KOPT-K1 (cell line): ENCODE measurements at regions not wholly inside any gene's neighbourhood (a gene's known extent, or its start where the extent isn't known, plus 50 kb on each side); places are given as distances from the start of the nearest gene placed in this dataset.
"Not testable (repeated sequence)": the region's sequence is repeated elsewhere in the genome, so short reads cannot be mapped to it uniquely, and the experiment has no call there.

ENCODE experiments used
- H3K27ac ChIP-seq: fragments of 200-600 bp; sonication (generic); 2 replicates; pipeline ENCODE4 v1.5.1; 2016; ENCODE audit warnings: antibody characterized with exemption, mild to moderate bottlenecking, low read depth, low read length; ENCODE audit not compliant: poor library complexity, severe bottlenecking
- H3K36me3 ChIP-seq: fragments of 200-600 bp; sonication (generic); 2 replicates; pipeline ENCODE4 v1.5.1; 2017; ENCODE audit warnings: antibody characterized with exemption, mild to moderate bottlenecking, low read length, moderate library complexity; ENCODE audit not compliant: insufficient read depth
- H3K9me3 ChIP-seq: fragments of 200-600 bp; sonication (generic); 2 replicates; pipeline ENCODE4 v1.5.1; 2017; ENCODE audit warnings: antibody characterized with exemption, low read length, mild to moderate bottlenecking; ENCODE audit not compliant: insufficient read depth, poor library complexity, severe bottlenecking

DNA sequence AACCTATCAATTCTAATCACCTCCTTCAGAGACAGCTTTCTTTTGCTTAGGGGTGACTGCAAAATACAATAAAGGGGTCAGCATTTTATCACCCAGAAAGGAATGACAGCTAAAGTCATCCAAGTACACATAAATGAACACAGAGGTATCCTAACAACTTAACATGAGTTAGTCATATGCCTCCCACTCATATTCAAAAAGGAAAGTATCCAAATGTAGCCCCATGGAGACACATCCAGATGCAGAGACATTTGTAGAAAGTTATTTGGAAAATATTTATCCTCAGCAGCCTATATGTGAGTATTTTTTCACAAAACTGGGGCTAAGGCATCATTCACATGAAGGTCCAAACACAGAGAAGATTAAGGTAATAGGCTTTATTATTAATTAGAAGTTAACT, 1579.7 kb upstream of the SLC39A10 start:
- Histone ChIP-seq H3K36me3 (no peaks in the 10 kb centered on the region), H3K27ac (no peak overlapping the region), H3K9me3 (no peaks in the 10 kb centered on the region)

DNA sequence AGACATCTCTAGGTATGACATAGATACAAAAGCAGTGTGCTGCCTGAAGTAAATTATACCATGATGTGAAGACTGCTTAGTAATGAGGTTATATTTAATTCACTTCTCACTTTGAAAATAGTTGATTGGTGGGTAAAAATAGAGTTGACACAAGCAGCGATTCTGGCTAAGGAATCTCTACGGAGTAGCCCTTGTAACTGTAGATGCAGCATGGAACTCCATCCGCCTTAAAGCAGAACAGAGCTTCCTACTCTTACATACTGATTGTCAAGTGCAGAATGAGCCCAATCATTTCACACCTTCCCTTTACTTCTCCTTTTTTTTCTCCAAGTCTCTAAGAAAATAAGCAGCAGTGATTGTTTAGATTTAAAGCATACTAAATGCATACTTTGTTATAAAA, 1594.6 kb upstream of the SLC39A10 start:
- H3K9me3 ChIP-seq: peaks cover 5% of the 10 kb centered on the region

DNA sequence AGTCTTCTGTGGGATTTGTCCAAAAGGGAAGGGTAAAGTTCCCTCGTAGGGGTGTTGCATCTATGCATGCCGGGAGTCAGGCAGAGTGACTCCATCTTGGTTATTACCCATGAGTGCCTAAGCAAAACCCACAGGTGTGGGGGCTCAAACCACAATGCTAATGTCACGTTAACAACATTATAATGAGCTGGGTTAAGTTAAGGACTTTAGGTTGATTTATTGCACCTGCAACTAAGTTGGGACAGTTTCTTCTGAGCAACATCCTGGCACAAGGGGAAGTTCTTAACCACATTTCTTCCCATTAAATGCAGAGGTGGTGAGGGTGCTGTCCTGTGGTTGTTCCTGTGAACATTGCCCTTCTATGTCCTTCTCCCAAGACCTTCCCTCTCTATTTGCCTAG, 1596.8 kb upstream of the SLC39A10 start:
- no peak overlapping the region for H3K27ac ChIP-seq
- no peaks in the 10 kb centered on the region for H3K36me3 ChIP-seq
- peaks cover 5% of the 10 kb centered on the region for H3K9me3 ChIP-seq

More for the DNA sequence above, 1594.6 kb upstream of the SLC39A10 start:
- H3K27ac ChIP-seq: no peak overlapping the region
- no peaks in the 10 kb centered on the region for H3K36me3 ChIP-seq

DNA sequence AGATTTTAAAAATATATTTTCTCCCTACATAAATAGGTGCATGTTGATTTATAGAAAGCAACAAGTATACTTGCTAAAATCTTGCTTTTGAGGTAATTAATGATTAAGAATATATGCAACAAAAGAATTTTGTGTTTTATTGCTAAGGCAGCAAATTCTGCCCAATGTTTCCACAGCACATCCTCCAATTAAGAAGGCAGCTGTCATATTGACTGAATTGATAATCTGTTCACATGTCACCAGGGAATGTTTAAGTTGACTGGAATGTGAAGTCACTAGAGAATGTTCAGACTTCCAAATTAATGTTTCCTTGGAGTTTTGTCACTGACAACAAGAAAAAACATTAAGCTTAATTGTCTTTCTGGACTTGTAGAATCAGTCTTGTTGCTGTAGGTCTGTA, 1602.7 kb upstream of the SLC39A10 start:
- H3K27ac ChIP-seq: no peak overlapping the region

DNA sequence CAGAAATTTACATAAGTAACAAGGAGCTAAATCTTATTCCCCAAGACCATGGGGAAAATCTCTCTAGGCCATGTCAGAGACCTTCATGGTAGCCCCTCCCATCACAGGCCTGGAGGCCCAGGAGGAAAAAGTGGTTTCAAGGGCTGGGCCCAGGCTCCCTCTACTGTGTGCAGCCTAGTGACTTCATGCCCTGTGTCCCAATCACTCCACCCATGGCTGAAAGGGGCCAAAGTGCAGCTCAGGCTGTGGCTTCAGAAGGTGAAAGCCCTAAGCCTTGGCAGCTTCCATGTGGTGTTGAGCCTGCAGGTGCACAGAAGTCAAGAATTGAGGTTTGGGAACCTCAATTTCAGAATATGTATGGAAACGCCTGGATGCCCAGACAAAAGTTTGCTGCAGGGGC, 1612.7 kb upstream of the SLC39A10 start:
- Histone ChIP-seq H3K27ac (no peak overlapping the region), H3K9me3 (no peaks in the 10 kb centered on the region), H3K36me3 (no peaks in the 10 kb centered on the region)

More for the DNA sequence above, 1602.7 kb upstream of the SLC39A10 start:
- no peaks in the 10 kb centered on the region for H3K9me3 ChIP-seq
- no peaks in the 10 kb centered on the region for H3K36me3 ChIP-seq

DNA sequence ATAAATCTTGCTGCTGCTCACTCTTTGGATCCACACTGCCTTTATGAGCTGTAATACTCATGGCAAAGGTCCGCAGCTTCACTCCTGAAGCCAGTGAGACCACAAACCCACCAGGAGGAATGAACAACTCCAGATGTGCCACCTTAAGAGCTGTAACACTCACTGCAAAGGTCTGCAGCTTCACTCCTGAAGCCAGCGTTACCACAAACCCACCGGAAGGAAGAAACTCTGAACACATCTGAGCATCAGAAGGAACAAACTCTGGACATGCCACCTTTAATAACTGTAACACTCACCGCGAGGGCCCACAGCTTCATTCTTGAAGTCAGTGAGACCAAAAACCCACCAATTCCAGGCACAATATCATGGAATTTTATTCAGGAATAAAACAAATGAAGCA, 1635.9 kb upstream of the SLC39A10 start:
- H3K9me3 ChIP-seq, H3K27ac ChIP-seq, H3K36me3 ChIP-seq: not testable (repeated sequence)

DNA sequence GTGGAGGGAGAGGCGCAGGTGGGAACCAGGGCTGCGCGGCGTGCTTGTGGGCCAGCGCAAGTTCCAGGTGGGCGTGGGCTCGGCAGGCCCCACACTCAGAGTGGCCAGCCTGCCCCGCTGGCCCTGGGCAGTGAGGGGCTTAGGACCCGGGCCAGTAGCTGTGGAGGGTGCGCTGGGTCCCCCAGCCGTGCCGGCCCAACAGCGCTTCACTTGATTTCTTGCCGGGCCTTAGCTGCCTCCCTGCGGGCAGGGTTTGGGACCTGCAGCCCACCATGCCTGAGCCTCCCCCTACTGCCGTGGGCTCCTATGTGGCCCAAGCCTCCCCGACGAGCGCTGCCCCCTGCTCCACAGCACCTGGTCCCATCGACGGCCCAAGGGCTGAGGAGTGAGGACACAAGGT, 1636.9 kb upstream of the SLC39A10 start:
- no peaks in the 10 kb centered on the region for H3K9me3 ChIP-seq
- no peak overlapping the region for H3K27ac ChIP-seq
- no peaks in the 10 kb centered on the region for H3K36me3 ChIP-seq

DNA sequence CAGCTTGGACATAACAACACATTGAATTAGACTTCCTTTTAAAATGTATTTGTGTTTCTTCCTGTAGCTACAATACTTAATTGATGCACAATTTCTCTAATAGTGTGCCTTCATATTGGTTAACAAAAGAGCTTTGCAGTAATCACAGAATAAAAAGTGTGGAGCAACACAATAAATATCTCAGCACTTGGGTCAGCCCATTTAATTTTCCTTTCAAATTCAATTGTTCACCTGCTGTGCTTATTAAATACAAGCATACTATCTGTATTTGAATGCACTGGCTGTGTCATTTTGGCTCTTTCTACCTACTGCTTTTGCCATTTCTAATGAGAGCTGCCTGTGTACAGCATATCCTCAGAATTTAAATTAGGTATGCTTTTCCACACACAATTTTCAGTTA, 1641.3 kb upstream of the SLC39A10 start:
- Histone ChIP-seq H3K36me3 (no peaks in the 10 kb centered on the region), H3K27ac (no peak overlapping the region), H3K9me3 (no peaks in the 10 kb centered on the region)

DNA sequence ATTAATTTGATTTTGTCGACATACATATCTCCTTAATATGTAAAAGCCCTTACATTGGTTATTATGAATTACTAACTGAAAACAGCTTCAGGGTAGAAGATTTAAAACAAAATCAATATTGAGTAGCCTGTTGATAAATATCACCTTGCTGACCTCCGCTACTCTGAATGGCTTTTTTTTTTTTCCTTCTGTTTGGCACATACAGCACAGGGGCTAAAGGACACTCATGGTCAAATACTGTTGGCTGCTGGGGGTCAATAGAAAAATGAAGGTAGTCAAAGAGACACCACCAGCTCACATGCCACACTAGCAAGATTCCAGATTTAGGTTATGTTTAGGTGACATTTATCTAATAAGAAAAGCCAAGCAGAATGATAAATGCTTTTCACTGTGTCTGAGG, 1642.4 kb upstream of the SLC39A10 start:
- Histone ChIP-seq H3K36me3 (no peaks in the 10 kb centered on the region), H3K9me3 (no peaks in the 10 kb centered on the region), H3K27ac (no peak overlapping the region)

DNA sequence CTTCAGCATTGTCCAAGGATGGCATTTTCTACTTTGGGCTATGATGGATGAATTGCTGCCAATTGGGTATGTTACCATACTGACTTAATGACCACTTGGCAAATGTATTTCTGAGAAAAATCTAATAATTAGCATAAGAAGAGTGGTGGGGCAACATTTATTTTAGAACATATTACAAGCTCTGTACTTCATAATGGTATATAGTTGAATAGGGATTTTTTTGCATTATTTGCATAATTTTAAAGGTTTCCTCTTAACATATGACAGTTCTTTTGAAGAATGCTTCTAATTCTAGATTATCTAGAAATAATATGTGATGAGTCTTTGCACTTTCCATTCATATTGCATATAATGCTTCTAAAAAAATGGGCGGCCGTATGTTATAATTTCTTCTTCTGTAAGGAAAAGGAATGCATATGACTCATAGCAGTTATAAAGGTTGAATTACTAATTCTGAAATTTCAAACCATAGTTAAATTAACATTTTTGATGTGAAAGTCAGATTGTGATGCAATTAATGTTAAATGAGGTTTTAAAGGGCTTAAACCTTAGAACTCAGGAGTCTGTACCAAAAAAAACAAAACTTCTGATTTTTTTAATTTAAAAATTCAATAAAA, 1652.3 kb upstream of the SLC39A10 start:
- H3K27ac ChIP-seq: no peak overlapping the region
- no peaks in the 10 kb centered on the region for H3K9me3 ChIP-seq
- no peaks in the 10 kb centered on the region for H3K36me3 ChIP-seq

DNA sequence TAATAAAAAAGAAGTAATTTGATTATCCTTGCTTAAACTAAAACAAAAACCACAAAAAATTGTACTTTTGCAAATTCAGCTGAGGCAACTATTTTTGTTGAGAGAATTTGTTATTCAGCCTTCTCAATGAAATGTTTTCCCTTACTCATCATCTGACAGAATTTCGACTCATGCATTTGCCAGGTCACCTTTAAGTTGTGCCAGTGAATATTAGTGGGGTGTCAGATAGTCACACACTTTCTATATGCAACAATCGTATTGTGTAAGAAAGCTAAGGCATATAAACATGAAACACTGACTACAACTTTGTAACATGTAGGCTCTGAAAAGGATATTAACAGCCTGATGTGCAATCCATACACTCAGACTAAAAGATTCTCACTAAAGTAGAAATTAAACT, 1653.1 kb upstream of the SLC39A10 start:
- no peak overlapping the region for H3K27ac ChIP-seq
- H3K36me3 ChIP-seq: no peaks in the 10 kb centered on the region
- no peaks in the 10 kb centered on the region for H3K9me3 ChIP-seq

DNA sequence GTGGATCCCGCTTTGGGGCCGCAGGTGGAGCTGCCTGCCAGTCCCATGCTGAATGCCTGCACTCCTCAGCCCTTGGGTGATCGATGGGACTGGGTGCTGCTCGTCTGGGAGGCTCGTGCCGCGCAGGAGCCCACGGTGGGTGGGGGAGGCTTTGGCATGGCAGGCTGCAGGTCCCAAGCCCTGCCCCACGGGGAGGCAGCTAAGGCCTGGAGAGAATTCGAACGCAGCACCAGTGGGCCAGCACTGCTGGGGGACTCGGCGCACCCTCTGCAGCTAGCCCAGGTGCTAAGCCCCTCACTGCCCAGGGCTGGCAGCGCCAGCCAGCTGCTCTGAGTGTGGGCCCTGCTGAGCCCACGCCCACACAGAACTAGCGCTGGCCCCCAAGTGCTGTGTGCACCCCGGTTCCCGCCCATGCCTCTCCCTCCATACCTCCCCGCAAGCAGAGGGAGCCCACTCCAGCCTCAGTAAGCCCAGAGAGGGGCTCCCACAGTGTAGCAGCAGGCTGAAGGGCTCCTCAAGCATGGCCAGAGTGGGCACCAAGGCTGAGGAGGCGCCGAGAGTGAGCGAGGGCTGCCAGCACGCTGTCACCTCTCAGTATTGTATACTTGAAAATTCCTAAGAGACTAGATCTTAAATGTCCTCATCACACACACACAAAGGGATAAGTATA, 1654.2 kb upstream of the SLC39A10 start:
- Histone ChIP-seq H3K27ac (no peak overlapping the region), H3K36me3 (no peaks in the 10 kb centered on the region), H3K9me3 (no peaks in the 10 kb centered on the region)

DNA sequence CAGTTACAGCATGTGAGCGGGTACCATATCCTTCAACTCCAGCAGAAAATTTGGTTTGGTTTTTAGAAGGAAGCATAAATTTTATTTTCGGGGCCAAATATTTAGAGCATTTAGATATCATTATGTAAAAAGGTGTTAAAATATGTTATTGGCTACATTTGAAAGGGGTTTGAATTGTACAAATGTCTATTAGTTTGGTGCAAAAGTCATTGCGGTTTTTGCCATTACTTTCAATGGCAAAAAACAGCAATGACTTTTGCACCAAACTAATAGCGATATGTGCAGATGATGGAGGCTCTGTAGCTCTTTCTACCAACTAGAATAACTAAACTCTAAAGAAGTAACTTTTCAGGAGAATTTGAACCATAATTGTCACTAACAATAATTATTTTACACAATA, 1666.2 kb upstream of the SLC39A10 start:
- Histone ChIP-seq H3K9me3 (no peaks in the 10 kb centered on the region), H3K36me3 (no peaks in the 10 kb centered on the region), H3K27ac (no peak overlapping the region)

DNA sequence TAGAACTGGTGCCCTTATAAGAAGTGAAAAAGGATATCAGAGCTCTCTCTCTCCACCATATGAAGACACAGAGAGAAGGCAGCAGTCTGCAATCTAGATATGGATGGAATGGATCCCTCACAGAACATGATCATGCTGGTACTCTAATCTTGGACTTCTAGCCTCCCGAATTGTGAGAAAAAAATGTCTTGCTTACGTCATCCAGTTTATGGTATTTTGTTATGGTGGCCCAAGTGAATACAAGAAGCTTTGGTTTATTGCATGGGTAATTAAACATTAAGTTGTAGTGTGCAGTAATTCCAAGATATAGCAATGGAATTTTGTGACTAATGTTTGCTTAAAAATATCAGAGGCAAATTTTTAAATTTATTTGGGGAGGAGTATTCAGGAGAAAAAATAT, 1667.4 kb upstream of the SLC39A10 start:
- no peaks in the 10 kb centered on the region for H3K9me3 ChIP-seq

DNA sequence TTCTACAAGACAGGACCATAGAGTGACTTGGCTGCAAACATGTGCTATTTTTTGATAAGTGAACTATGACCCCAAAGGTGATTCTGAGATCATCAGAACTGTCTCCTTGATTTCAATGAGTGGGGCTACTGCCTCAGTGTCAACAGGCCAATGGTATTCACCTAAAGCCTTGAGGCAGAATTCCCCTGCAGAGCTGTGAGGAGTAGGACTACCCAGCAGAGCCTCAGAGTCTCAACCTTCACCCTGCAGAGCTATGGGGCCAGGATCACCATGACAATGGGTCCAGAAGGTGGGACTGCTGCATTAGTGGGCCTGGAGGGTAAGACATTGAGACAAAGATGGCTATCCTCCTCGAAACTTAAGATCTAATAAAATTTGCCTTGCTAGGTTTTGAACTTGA, 1668.2 kb upstream of the SLC39A10 start:
- Histone ChIP-seq H3K27ac (no peak overlapping the region), H3K9me3 (no peaks in the 10 kb centered on the region), H3K36me3 (no peaks in the 10 kb centered on the region)

More for the DNA sequence above, 1667.4 kb upstream of the SLC39A10 start:
- no peak overlapping the region for H3K27ac ChIP-seq
- no peaks in the 10 kb centered on the region for H3K36me3 ChIP-seq

DNA sequence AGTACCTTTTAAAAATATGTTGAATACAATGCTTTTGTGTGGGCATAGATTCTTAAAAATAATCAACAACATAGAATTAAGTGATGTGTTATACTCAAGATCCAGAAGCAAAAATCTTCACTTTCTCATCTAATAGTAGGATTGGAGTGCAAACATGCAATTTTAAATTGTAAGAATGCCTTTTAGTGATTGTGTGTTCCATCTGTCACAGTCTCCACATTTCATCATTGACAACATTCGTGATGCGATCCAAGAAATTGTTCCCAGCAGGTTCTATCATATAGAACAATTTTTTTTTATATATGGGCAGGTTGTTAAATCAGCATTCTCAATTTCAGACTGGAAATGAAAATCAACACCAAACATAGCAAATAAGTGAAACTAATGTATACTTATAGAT, 1671.8 kb upstream of the SLC39A10 start:
- H3K9me3 ChIP-seq: no peaks in the 10 kb centered on the region
- no peak overlapping the region for H3K27ac ChIP-seq
- no peaks in the 10 kb centered on the region for H3K36me3 ChIP-seq
